Retinal pigment epithelial cell (primary cell): ENCODE measurements at regions not wholly inside any gene's neighbourhood (a gene's known extent, or its start where the extent isn't known, plus 50 kb on each side); places are given as distances from the start of the nearest gene placed in this dataset.
"Not testable (repeated sequence)": the region's sequence is repeated elsewhere in the genome, so short reads cannot be mapped to it uniquely, and the experiment has no call there.

ENCODE experiments used
- DNase-seq: peaks from one replicate; pipeline ENCODE4 v3.0.0-alpha.2; 2010; ENCODE audit warnings: low read depth
- H3K4me3 ChIP-seq: 2 replicates; pipeline ENCODE4 v1.5.1; 2011; ENCODE audit warnings: mild to moderate bottlenecking, low read length, control low read depth, moderate library complexity
- CTCF ChIP-seq: conservative IDR thresholded peaks from 2 replicates; pipeline ENCODE4 v1.5.1; 2011; ENCODE audit warnings: low read depth, low read length, control low read depth, inconsistent platforms

DNA sequence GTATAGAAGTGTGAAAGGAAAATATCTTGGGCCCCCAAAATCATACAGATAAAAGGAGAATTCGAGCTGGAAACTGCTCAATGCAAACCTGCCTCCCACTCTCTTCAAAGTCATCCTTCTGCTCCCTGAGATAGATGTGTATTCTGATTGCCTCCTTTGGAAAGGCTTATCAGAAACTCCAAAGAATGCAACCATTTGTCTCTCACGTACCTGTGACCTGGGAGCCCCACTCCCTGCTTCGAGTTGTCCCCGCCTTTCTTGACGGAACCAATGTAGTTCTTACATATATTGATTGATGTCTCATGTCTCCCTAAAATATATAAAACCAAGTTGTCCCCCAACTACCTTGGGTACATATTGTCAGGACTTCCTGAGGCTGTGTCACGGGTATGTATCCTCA, 163.8 kb downstream of the DIRAS2 start:
- TF ChIP-seq CTCF: no peak
- H3K4me3 ChIP-seq: no peak overlapping the region
- no peak for DNase-seq

DNA sequence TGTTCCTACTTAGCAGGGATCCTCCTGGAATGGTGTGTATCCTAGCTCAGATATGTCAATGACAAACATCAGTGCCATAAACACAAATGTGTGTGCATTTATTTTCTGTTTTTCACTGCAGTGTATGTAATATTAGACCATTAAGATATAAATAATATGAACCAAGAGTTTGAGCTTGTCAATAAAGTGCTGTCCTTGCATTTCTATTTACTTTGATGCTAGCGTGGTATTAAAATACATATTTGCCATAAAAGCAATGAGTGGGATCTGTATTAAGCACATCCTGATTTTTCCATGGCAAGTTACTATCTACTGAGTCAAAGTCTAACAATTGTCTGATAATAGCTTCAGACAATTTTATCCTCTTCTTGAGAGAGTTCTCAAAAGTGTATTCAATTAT, 157.6 kb downstream of the DIRAS2 start:
- DNase-seq: no peak
- no peak overlapping the region for H3K4me3 ChIP-seq
- no peak for TF ChIP-seq CTCF

GRCh38 chr9:90489066-90489465, 153.6 kb downstream of the DIRAS2 start:
- DNase-seq: no peak
- TF ChIP-seq CTCF: no peak
- no peak overlapping the region for H3K4me3 ChIP-seq

DNA sequence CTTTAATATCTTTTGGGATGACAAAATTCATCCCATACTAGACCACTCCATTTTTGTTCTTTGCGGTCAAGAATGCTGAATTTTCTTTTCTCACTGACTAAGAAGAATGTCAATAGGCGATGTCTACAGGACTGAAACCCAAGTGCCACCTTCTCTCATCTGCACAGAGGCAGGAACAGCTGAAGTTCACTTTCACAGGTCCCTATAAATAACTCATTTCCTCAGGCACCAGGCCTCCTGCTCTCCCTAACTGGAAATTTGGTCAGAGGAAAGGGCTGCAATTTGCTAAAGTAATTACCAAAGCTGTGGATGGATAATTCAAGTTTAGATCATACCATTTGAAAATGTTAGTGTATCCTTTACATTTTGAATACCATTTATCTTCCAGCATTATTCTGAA, 142.9 kb downstream of the DIRAS2 start:
- DNase-seq: no peak
- no peak for TF ChIP-seq CTCF
- no peak overlapping the region for H3K4me3 ChIP-seq

DNA sequence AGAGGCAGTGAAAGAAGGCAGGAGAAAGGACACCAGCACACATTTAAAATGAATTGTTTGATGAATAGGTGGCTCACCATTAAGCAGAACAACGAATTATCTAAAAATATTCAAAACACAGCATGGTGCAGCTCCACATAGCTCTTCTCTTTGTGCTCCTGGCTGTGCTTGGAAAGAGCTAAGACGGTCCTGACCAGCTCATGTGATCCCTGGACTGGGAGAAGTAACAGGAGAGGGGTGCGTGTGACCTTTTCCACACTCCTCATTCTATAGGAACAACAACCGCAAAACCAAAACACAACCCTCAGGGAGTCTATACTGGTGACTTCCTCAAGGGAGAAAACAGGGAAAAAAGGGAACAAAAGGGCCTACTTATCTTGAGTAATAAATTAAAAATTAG, 140.5 kb downstream of the DIRAS2 start:
- DNase-seq: no peak

DNA sequence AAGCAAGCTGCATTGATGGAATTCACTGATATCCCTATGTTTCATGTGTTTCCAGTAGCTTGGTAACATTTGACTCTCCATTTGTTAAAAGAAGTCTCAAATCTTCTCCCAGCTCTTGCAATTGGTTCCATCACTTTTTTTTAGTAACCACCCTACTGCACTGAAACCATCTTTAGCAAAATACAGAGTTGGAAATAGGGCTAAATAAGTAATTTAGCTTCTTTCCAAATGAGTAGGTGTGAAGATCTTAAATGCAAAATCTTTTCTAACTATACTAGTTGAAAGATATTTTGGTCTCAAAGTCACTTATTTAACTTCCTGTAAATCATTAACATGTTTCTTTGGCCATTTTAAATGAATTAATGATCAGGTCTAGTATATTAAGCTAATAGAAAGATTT, 138.1 kb downstream of the DIRAS2 start:
- H3K4me3 ChIP-seq: no peak overlapping the region
- no peak for TF ChIP-seq CTCF
- no peak for DNase-seq

More for the DNA sequence above, 140.5 kb downstream of the DIRAS2 start:
- no peak overlapping the region for H3K4me3 ChIP-seq
- no peak for TF ChIP-seq CTCF

GRCh38 chr9:90505695-90506094, 136.9 kb downstream of the DIRAS2 start:
- no peak overlapping the region for H3K4me3 ChIP-seq
- TF ChIP-seq CTCF: no peak
- DNase-seq: no peak

DNA sequence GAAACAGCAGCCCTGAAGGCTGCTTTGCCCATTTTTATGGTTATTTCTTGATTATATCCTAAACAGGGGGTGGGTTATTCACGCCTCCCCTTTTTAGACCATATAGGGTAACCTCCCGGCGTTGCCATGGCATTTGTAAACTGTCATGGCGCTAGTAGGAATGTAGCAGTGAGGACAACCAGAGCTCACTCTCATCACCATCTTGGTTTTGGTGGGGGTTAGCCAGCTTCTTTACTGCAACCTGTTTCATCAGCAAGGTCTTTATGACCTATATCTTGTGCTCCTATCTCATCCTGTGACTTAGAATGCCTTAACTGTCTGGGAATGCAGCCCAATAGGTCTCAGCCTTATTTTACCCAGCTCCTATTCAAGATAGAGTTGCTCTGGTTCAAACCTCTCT, 136.2 kb downstream of the DIRAS2 start:
- H3K4me3 ChIP-seq, DNase-seq: not testable (repeated sequence)
